Skeletal muscle satellite cell (primary cell): ENCODE measurements at regions not wholly inside any gene's neighbourhood (a gene's known extent, or its start where the extent isn't known, plus 50 kb on each side); places are given as distances from the start of the nearest gene placed in this dataset.

Source experiments
- H3K27me3 ChIP-seq: 2 replicates; pipeline ENCODE4 v1.7.0; 2013; ENCODE audit warnings: low read length; ENCODE audit not compliant: control insufficient read depth, insufficient read depth
- H3K36me3 ChIP-seq: 2 replicates; pipeline ENCODE4 v1.7.0; 2013; ENCODE audit warnings: mild to moderate bottlenecking, control low read depth, low read length; ENCODE audit not compliant: insufficient read depth
- H3K4me1 ChIP-seq: 2 replicates; pipeline ENCODE4 v1.7.0; 2013; ENCODE audit warnings: low read length; ENCODE audit not compliant: control insufficient read depth, insufficient read depth
- H3K4me2 ChIP-seq: 2 replicates; pipeline ENCODE4 v1.7.0; 2013; ENCODE audit warnings: mild to moderate bottlenecking, low read length
- H3K4me3 ChIP-seq: 2 replicates; pipeline ENCODE4 v1.7.0; 2013; ENCODE audit warnings: low read length
- H3K9ac ChIP-seq: 2 replicates; pipeline ENCODE4 v1.7.0; 2013; ENCODE audit warnings: mild to moderate bottlenecking, low read depth, low read length, moderate library complexity
- H3K9me3 ChIP-seq: replicated peaks from 2 replicates; pipeline ENCODE4 v1.7.0; 2013; ENCODE audit warnings: mild to moderate bottlenecking, control low read depth, low read length

DNA sequence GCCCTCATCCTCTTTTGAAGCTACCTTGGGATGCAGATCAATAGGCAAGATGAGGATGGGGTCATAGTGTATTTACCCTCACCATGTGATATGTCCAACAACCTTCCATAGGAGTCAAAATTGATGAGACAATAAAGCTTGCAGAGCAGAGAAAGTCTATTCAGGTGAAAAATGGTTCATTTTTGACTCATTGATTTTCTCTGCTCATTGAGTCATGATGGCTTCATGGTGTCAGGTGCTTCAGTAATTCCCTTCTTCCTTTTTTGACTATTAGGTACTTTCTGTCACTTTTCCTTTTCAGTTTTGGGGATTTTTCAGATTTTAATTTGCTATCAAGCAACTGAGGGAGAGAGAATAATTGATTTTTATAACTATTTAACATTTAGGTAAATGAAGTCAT is 55.9 kb upstream of the IL2 start:
- Histone ChIP-seq H3K27me3 (peaks cover 35% of the 10 kb centered on the region), H3K4me2 (no peak overlapping the region), H3K36me3 (no peaks in the 10 kb centered on the region), H3K9ac (no peak overlapping the region), H3K4me1 (no peaks in the 10 kb centered on the region), H3K4me3 (no peak overlapping the region), H3K9me3 (no peaks in the 10 kb centered on the region)

DNA sequence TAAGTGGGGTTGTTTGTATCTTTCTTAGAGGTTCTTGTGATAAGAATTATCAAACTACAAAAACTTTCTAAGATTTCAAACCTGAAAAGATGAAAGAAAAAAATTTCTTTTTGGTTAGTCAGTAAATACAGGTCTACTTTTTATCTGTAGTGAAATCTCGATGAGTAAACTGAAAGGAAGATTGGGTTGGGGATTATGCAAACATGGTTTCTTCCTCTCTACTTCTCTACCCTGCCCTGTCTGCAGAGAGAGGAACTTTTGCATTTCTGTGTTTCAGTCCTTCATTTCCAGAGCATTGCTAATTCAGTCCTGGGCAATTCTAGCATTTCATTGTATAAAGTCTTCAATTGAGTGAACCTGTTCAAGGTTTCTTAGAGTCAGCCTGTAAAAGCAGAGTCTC is 51.6 kb upstream of the IL2 start:
- Histone ChIP-seq H3K36me3 (no peaks in the 10 kb centered on the region), H3K4me1 (no peaks in the 10 kb centered on the region), H3K9ac (no peak overlapping the region), H3K4me2 (no peak overlapping the region), H3K9me3 (no peaks in the 10 kb centered on the region), H3K4me3 (no peak overlapping the region), H3K27me3 (peaks cover 36% of the 10 kb centered on the region)
